Kidney (tissue), 13 donors: ENCODE measurements at regions not wholly inside any gene's neighbourhood (a gene's known extent, or its start where the extent isn't known, plus 50 kb on each side); places are given as distances from the start of the nearest gene placed in this dataset.

Experiments
- DNase-seq, 5 donors: peaks; one replicate each; pipeline ENCODE4 v3.0.0-alpha.2; 2013 to 2020
- FAIRE-seq: peaks from 2 replicates; lab custom pipeline; 2012; peaks lifted over from hg19 to GRCh38; lab: Jason Lieb, UNC
- H3K27ac ChIP-seq, 2 donors: one replicate each; pipeline ENCODE4 v1.7.0; 2013; ENCODE audit warnings: low read depth in 2 of 2, low read length in 2 of 2, inconsistent platforms in 1 of 2
- H3K27me3 ChIP-seq: one replicate; pipeline ENCODE4 v1.7.1; 2013; ENCODE audit warnings: low read length, inconsistent platforms; ENCODE audit not compliant: control insufficient read depth, insufficient read depth
- H3K36me3 ChIP-seq, 3 donors: one replicate each; pipeline versions ENCODE4 v1.7.0 to v1.7.1; 2013; ENCODE audit warnings: low read length in 3 of 3, control low read depth in 1 of 3, inconsistent platforms in 1 of 3; ENCODE audit not compliant: insufficient read depth in 3 of 3, control insufficient read depth in 2 of 3
- H3K4me1 ChIP-seq, 3 donors: one replicate each; pipeline versions ENCODE4 v1.7.0 to v1.7.1; 2013; ENCODE audit warnings: low read length in 3 of 3, inconsistent platforms in 1 of 3, low read depth in 1 of 3; ENCODE audit not compliant: control insufficient read depth in 2 of 3, insufficient read depth in 2 of 3
- H3K4me3 ChIP-seq, 3 donors: one replicate each; pipeline versions ENCODE4 v1.7.0 to v1.8.1; 2013; ENCODE audit warnings: low read length in 3 of 3, control low read depth in 1 of 3, inconsistent platforms in 1 of 3
- H3K9ac ChIP-seq, 3 donors: one replicate each; pipeline versions ENCODE4 v1.7.0 to v1.7.1; 2013; ENCODE audit warnings: low read length in 3 of 3, control low read depth in 1 of 3, inconsistent platforms in 1 of 3
- H3K9me3 ChIP-seq, 3 donors: one replicate each; pipeline versions ENCODE4 v1.7.0 to v1.7.1; 2013; ENCODE audit warnings: low read length in 3 of 3, control low read depth in 1 of 3, inconsistent platforms in 1 of 3; ENCODE audit not compliant: control insufficient read depth in 2 of 3, insufficient read depth in 1 of 3
- CTCF ChIP-seq: IDR thresholded peaks from 3 replicates; pipeline ENCODE4 v1.5.1; 2012; ENCODE audit warnings: mild to moderate bottlenecking, moderate library complexity, borderline replicate concordance; ENCODE audit not compliant: insufficient read depth; ENCODE audit errors: extremely low read depth
- intact Hi-C: fragments of 100-400 bp; cut with DNase I; formaldehyde crosslinking; loops from one replicate; pipeline ENCODE4 v1.11.1; 2022
- donor health status: control.
- donor health status: control.
- donor health status: control.
- donor health status: control.
- donor health status: control.
- donor health status: DM: yes; HTN: yes; CAD: no.
- donor health status: Normal renal cell carcinoma (clear cell type).

- TF ChIP-seq CTCF, result no peak
- Histone ChIP-seq H3K4me1 (no peaks in the 10 kb centered on the region), H3K36me3 (peaks cover 0 to 9% (median 6%) of the 10 kb centered on the region in 3 donors), H3K9me3 (no peaks in the 10 kb centered on the region), H3K9ac (no peak overlapping the region), H3K27ac (no peak overlapping the region), H3K4me3 (no peak overlapping the region), H3K27me3 (no peaks in the 10 kb centered on the region)
- FAIRE-seq, result no peak
- intact Hi-C loops, result no loop called here
- DNase-seq, result peak in 1 of 5 donors; percentile 48
These were observed 52.4 kb downstream of the ARL6IP4 start for GRCh38 chr12:123032736-123033391.
